Muscle of back (tissue), 3 donors: ENCODE measurements at regions not wholly inside any gene's neighbourhood (a gene's known extent, or its start where the extent isn't known, plus 50 kb on each side); places are given as distances from the start of the nearest gene placed in this dataset.
"Not testable (repeated sequence)": the region's sequence is repeated elsewhere in the genome, so short reads cannot be mapped to it uniquely, and the experiment has no call there.

Source experiments
- DNase-seq, 3 donors: peaks; one replicate each; pipeline versions ENCODE4 v3.0.0 to v3.0.0-alpha.2; 2013

DNA sequence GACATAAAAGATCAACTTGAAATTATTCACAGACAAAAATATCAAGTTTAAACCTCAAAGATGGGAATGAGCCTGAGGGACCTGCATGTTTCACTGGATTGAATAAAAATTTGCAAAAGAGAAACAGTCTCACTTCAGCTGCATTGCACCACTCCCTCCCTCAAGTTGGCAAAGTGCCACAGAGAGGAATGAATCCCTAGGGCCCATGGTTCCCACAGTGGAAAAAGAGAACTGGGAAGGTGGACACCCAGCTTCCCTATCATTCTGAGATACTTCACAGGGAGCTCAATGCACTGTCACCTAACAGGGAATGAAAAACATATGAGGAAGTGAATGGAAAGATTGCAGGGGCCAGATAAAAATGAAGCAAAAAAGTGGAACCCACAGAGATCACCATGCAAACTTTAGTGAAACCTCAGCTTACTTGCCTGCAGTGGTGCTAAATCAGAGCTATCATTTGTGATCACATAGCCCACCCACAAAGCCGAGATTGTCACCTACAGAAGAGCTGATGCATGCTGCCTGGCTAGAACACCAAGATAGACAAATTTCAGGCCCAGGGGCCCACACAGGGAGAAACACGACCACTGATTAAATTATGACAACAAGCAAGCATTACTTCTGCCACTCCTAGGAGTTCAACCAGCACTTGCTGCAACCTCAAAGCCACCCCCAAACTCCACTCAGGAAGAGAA is 911.3 kb downstream of the LRFN5 start:
- no peak for DNase-seq

DNA sequence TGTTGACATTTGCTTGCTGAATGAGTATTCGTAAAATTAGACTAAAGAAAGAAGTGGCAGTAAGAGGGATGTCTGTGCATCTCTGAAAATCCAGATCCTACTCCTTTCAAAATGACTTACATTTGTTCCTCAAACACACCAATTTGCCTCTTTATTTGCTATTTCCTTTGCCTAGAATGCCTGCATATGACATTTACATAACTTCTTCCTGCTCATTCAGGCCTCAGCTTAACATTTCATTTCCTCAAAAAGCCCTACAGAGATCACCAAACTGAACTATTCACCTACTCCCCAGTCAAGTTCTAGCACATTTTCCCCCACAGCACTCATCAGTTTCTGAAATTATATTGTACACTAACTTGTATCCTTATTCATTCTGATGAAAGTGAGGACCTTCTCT is 907.2 kb downstream of the LRFN5 start:
- no peak for DNase-seq

DNA sequence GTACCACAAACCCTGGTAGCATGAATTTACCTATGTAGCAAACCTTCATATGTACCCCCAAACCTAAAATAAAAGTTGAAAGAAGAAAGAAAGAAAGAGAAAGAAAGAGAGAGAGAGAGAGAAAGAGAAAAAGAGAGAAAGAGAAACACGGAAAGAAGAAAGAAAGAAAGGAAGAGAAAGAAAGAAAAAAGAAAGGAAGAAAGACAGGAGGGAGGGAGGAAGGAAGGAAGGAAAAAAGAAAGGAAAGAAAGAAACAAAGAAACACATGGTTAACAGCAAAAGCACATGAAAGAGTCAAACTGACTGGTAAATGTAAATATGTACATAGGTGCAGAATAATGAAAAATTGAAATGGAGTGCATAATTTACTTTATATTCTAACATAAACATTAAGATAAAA is 903.4 kb downstream of the LRFN5 start:
- DNase-seq = no peak

DNA sequence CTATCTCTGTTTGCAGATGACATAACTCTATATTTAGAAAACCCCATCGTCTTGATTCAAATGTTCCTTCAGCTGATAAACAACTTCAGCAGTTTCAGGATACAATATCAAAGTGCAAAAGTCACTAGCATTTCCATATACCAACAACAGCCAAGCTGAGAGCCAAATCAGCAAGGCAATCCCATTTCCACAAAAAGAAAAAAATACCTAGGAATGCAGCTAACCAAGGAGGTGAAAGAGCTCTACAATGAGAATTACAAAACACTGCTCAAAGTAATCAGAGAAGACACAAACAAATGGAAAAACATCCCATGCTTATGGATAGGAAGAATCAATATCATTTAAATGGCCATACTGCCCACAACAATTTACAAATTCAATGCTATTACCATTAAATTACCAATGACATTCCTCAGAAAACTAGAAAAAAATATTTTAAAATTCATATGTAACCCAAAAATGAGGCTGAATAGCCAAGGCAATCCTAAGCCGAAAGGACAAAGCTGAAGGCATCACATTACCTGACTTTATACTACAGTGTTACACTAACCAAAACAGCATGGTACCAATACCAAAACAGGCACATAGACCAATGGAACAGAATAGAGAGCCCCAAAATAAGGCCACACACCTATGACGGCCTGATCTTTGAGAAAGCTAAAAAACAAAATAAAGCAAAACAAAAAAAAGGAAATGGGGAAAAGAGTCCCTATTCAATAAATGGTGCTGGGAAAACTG is 901.7 kb downstream of the LRFN5 start:
- DNase-seq = no peak

DNA sequence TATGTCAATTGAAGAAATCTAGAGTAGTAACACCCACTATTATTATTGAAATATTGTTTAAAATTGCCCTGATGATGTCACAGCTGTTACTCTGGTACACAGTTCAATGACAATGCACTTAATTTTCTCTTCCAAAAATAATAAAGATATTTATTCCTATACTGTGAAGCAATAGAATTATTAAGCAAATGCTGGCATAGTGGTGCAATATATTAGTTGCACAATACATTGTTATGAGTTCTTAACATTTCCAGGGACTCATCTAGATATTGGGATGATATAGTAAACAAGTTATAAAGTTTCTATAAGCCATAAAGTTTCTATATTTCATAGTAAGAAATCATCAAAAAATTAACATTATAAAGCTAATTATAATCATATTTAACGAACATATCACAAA is 897.8 kb downstream of the LRFN5 start:
- no peak for DNase-seq

DNA sequence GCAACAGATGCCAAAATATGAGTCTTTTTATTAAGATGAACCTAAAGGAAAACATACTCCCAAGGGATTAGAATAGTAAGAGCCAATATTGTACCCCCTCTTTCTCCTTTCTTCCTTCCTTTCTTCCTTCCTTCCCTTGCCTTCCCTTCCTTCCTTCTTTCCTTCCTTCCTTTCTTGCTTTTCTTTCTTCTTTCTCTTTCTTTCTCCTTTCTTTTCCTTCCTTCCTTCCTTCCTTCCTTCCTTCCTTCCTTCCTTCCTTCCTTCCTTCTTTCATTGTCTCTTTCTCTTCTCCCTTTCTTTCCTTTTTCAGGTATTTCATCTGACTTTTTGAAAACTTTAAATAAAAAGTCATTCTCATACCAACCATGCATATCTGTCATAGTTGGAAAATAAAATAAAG is 892.5 kb downstream of the LRFN5 start:
- DNase-seq = no peak

DNA sequence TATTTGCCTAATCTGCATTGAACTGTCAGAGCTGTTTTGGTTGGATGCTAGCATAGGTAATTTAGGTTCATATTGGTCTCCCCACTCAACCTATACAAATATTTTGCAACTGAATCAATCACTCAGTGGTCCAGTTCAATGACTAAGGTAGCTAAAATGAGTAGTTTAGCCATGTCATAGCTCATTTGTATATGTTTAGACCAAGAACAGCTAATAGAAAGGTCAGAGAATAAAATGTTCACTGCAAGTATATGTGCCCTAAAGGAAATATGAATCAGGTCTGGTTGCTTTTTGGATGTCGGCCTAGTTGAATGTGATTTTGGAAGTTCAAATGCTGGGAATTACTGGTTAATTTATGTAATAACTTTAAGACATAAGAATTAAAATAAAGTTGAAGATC is 883.9 kb downstream of the LRFN5 start:
- no peak for DNase-seq

DNA sequence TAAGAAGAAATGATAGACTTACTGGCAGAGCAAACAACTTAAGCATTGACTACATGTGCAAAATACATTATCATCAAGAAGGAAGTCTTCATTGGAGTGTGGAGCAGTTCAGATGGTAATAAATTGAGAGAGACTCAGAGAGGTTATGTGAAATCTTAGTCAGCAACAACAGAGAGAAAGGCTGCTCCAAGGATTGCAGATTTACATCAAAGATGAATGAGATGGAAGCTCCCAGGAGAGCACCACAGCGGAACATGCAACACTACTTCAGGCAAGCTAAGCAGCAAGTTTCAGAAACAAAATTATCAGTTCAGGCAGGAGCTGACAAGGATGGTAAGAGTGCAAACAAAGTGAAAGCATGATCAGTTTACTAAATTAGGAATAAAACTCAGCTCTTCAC is 882.3 kb downstream of the LRFN5 start:
- peak in 1 of 3 donors; percentile 2 for DNase-seq

DNA sequence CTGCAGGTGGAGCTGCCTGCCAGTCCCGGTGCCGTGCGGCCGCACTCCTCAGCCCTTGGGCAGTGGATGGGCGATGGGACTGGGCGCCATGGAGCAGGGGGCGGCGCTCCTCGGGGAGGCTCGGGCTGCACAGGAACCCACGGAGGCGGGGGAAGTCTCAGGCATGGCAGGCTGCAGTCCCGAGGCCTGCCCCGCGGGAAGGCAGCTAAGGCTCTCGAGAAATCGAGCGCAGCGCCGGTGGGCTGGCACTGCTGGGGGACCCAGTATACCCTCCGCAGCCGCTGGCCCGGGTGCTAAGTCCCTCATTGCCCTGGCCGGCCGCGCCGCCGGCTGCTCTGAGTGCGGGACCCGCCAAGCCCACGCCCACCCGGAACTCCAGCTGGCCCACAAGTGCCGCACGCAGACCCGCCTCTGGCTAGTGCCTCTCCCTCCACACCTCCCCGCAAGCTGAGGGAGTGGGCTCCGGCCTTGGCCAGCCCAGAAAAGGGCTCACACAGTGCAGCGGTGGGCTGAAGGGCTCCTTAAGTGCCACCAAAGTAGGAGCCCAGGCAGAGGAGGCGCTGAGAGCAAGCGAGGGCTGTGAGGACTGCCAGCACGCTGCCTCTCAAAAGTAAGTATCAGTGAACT is 875.8 kb downstream of the LRFN5 start:
- not testable (repeated sequence) for DNase-seq

DNA sequence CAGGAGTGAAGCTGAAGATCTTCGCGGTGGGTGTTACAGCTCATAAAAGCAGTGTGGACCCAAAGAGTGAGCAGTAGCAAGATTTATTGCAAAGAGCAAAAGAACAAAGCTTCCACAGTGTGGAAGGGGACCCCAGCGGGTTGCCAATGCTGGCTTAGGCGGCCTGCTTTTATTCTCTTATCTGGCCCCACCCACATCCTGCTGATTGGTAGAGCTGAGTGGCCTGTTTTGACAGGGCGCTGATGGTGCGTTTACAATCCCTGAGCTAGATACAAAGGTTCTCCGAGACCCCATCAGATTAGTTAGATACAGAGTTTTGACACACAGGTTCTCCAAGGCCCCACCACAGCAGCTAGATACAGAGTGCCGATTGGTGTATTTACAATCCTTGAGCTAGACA is 875.0 kb downstream of the LRFN5 start:
- DNase-seq = not testable (repeated sequence)

DNA sequence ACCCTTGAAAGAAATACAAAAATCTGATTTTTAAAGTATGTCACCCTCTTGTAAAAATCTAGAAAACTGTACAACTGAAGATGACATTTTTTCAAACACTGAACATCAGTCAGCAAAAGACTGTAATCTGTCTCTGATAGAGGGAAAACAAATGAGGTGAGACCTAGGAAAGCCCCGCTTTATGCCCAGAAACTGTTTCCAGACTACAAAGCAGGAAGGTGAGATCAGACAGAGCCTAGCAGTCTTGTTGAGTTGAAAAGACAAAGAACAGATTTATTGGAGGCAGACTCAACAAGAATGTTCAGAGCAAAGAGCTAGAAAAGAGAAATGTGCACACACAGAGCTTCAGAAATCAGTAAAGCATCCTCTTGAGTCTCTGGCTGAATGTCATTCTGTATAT is 873.6 kb downstream of the LRFN5 start:
- DNase-seq = no peak

DNA sequence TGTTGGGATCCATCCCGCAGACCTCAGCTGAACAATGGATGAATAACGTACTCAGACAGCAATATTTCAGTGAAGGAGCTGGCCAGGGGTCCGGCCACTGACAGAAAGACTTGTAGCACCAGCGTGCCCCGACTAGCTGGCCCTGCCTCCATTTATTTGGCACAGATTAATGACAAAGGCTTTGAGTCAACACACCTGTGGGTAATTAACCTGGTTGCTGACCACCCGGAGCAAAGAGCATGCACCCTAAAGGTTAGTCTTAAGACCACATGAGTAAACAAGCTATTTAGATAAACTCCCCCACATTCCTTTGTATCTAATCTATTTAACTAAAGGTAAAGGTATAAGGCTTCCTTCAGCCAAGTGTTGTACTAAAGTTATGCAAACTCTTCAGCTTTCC is 868.6 kb downstream of the LRFN5 start:
- no peak for DNase-seq

DNA sequence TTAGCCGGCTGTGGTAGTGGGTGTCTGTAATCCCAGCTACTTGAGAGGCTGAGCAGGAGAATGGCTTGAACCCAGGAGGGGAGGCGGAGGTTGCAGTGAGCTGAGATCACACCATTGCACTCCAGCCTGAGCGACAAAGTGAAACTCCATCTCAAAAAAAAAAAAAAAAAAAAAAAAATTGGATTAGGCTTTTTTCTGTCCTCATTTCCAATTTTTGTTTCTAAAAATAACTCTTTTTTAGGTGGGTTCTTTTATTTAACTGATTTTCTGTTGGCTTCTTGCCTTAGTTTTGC is 863.7 kb downstream of the LRFN5 start:
- peak in 2 of 3 donors; percentile 7 to 9 for DNase-seq

DNA sequence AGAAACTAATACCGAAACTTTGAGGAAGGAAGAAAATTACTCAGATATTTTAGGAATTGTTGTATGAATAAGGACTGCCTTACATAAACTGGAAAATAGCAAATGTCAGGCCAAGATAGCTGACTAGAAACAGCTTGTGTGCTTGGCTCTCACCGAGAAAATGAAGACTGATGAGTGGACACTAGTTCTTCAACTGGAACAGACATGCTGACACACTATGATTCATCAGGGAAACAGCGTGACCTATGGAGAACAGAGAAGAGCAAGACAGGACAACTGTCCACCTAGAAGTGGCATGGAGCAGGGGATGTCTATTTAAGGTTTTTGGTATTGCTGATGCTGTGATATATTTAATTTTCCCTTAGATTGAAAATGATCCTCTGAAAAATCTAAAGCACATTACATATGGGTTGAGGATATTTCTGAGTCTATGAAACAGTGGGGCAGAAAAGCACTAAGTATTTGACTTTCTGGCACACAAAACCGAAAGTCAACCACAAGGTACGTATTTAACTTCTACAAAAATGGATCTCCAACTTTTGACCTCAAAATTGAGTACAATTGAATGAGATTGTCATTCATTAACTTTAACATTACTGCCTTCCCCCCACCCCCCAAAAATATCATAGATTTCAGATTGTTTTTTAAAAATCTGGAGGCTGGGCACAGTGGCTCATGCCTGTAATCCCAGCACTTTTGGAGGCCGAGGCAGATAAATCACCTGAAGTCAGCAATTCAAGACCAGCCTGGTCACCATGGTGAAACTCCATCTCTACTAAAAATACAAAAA is 863.2 kb downstream of the LRFN5 start:
- peak; percentile 12 to 22 (median 14) for DNase-seq

DNA sequence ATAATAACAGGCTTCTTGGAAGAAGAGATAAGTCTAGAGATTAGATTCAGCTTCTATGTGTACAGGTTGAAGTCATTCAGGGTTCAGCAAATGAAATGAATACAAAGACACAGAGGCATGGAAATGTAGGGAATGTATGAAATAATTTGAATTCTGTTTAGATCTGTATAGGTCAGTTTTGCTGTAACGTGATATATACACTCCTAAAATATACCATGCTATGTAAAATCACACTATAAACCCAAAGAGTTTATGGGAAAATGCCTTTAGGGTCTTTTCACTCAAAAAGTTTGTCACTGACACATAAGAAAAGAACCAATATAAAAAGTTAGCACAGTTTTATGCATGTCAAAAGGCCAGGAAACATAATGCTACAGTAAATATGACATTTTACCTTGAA is 854.0 kb downstream of the LRFN5 start:
- no peak for DNase-seq

DNA sequence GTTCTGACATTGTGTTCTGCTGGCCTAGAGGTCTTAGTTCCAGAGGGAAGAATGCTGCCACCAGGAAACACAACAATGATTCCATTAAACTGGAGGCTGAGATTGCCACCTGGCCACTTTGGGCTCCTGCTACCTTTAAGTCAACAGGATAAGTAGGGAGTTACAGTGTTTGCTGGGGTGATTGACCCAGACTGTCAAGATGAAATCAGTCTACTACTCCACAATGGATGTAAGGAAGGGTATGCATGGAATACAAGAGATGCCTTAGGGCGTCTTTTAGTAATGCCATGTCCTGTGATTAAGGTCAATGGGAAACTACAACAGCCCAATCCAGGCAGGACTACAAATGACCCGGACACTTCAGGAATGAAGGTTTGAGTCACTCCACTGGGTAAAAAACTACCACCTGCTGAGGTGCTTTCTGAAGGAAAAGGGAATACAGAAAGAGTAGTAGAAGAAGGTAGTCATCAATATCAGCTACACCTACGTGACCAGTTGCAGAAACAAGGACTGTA is 852.6 kb downstream of the LRFN5 start:
- DNase-seq = no peak

DNA sequence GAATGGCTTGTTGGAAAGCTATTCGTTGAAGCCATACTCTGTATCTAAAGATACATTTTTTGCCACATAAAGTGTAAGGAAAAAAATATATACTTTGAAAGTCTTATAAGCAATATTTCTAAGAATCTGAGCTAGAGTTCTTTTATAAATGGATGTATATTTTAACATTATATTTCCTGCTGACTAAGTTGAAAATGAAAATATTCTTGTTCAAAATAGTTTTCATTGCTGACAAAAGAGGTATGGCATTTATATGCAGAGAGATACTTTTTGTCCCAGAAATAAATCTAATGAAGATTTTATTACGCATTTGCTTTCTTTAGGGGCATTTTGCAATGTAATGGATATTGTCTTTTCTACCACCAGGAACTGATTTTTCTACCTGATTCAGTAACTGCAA is 834.9 kb downstream of the LRFN5 start:
- no peak for DNase-seq

DNA sequence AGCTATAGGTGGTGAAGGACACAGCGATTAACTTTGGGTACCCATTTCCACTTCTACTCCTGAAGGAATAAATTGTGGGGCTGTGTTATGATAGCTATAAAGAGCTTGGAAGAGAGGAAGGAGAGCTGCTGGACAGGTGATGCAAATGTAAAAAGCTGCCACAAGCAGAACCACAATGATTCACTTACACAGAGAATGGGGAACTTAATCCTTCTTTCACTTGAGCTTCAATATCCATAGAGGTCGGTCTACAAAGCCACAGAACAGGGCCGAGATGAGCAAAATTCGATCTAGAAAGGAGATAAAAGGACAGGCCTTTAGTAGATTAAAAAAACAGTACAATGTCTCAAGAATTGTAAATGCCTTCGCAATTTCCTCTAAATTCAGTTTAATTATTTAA is 831.1 kb downstream of the LRFN5 start:
- no peak for DNase-seq

DNA sequence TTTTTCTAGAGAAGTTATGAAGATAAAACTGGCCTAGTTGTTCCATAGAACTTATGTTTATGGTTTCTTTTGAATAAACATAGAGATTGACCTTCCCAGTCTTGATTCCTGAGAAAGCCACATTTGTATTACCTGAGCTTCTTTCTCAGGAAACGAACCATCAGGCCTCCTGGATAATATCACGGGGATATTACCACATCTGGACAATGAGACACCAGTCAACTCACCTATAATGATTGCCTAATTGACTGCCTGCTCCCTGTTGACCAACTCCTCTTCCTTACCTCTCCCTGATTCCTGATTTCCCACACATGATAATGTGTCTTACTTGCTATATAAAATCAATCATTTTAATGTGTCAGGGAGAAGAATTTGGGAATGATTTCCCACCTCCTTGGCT is 822.7 kb downstream of the LRFN5 start:
- no peak for DNase-seq

DNA sequence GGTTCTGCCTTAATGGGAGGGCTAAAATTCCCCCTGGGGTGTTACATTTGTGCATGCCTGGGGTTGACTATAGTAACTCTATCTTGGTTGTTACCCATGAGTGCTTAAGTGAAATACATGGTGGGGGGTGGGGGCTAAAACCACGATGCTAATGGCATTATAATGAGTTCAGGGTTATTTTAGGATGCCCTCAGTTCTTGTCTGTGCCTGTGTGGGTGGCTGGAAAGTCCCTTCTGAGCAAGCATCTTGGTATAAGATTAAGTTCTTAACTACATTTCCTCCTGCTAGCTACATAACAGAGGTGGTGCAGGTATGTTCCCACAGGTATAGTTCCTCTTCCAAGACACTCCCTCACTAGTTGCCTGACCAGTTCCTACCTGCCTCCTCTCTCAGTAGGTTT is 822.3 kb downstream of the LRFN5 start:
- DNase-seq = no peak

DNA sequence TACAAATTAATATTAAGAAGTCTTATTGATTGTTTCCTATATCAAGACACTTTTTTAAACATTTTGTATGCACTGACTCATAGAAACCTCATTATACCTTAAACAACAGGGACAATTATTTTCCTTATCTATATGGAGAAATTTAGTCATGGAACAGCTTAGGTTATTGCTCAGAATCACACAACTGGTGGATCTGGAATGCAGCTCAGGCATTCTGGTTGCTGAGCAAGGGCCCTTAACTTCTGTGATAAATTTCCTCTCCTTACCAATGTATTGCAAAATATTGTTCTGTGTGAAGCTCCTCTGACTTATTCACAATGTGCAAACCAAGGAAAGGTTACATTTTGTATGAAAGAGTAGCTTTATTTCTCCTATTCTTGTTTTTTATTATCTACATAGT is 817.8 kb downstream of the LRFN5 start:
- no peak for DNase-seq

DNA sequence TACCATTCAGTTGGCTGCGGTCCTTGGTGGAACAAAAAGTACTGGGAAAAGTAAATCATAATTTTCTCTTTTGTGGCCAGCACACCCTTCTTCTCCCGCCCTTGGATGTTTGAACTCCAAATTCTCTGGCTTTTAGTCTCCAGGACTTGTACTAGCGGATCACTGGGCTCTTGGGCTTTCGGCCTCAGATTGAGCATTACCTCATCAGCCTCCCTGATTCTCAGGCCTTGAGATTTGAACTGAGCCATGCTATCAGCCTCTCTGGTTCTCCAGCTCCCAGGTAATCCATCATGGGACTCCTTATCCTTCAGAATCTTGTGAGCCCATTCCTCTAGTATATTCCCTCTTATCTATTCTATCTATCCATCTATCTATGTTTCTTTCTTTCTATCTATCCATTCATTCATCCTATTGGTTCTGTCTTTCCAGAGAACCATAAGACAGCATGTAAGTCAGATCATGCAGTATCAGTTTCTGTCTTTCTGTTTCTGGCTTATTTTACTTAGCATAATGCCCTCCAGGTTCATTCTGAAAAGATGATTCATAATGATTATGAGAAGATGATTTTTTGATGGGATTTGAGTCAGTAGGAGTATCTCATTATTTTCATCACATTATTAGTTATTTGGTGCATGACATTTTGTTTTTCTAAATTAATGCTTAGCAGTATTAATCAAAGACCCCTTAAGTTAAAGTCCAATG is 814.9 kb downstream of the LRFN5 start:
- no peak for DNase-seq
